Neuronal stem cell (in vitro differentiated cells): ENCODE measurements at regions not wholly inside any gene's neighbourhood (a gene's known extent, or its start where the extent isn't known, plus 50 kb on each side); places are given as distances from the start of the nearest gene placed in this dataset.

Source experiments
- DNase-seq: peaks from one replicate; pipeline ENCODE4 v3.0.0-alpha.2; 2013; ENCODE audit warnings: low spot score
- H2AFZ ChIP-seq: one replicate; pipeline ENCODE4 v1.6.1; 2013; ENCODE audit warnings: mild to moderate bottlenecking, low read length, inconsistent platforms
- H2AK5ac ChIP-seq: 2 replicates; pipeline ENCODE4 v1.6.1; 2013; ENCODE audit warnings: low read depth, mild to moderate bottlenecking, inconsistent platforms, low read length, moderate library complexity, mixed read lengths
- H2BK120ac ChIP-seq: 2 replicates; pipeline ENCODE4 v1.6.1; 2013; ENCODE audit warnings: low read depth, mild to moderate bottlenecking, inconsistent platforms, low read length, moderate library complexity, mixed read lengths
- H2BK12ac ChIP-seq: one replicate; pipeline ENCODE4 v1.6.1; 2013; ENCODE audit warnings: low read length, inconsistent platforms
- H2BK15ac ChIP-seq: 2 replicates; pipeline ENCODE4 v1.6.1; 2013; ENCODE audit warnings: mild to moderate bottlenecking, low read length, inconsistent platforms, mixed read lengths
- H2BK5ac ChIP-seq: one replicate; pipeline ENCODE4 v1.6.1; 2013; ENCODE audit warnings: inconsistent platforms, mild to moderate bottlenecking, low read length, moderate library complexity
- H3K14ac ChIP-seq: one replicate; pipeline ENCODE4 v1.6.1; 2013; ENCODE audit warnings: low read length, inconsistent platforms
- H3K18ac ChIP-seq: 2 replicates; pipeline ENCODE4 v1.6.1; 2013; ENCODE audit warnings: low read length, inconsistent platforms
- H3K23ac ChIP-seq: 2 replicates; pipeline ENCODE4 v1.6.1; 2013; ENCODE audit warnings: low read depth, mild to moderate bottlenecking, mixed read lengths, low read length, inconsistent platforms; ENCODE audit not compliant: poor library complexity
- H3K27ac ChIP-seq: replicated peaks from 3 replicates; pipeline ENCODE4 v1.5.1; 2013; ENCODE audit warnings: low read length, inconsistent platforms
- H3K27me3 ChIP-seq, 3 experiments: 2 replicates each; pipeline ENCODE4 v1.6.1; 2013; ENCODE audit warnings: low read length in 3 of 3, mild to moderate bottlenecking in 2 of 3, inconsistent platforms in 1 of 3, low read depth in 1 of 3, mixed read lengths in 1 of 3, moderate library complexity in 1 of 3; ENCODE audit not compliant: control insufficient read depth in 3 of 3, insufficient read depth in 3 of 3
- H3K36me3 ChIP-seq, 2 donors: replicated peaks in 1 of 2; 2 replicates each; pipeline ENCODE4 v1.6.1; 2013; ENCODE audit warnings: low read length in 2 of 2; ENCODE audit not compliant: control insufficient read depth in 2 of 2, insufficient read depth in 2 of 2
- H3K4ac ChIP-seq: 2 replicates; pipeline ENCODE4 v1.6.1; 2013; ENCODE audit warnings: inconsistent platforms, mild to moderate bottlenecking, low read length, moderate library complexity
- H3K4me1 ChIP-seq, 2 donors: 1 replicate in 1 of 2; 2 replicates in 1 of 2; pipeline ENCODE4 v1.6.1; 2013; ENCODE audit warnings: low read length in 2 of 2, low read depth in 1 of 2; ENCODE audit not compliant: control insufficient read depth in 2 of 2, insufficient read depth in 1 of 2
- H3K4me2 ChIP-seq: one replicate; pipeline ENCODE4 v1.6.1; 2013; ENCODE audit warnings: mild to moderate bottlenecking, low read length, inconsistent platforms; ENCODE audit not compliant: insufficient read depth, poor library complexity, severe bottlenecking
- H3K4me3 ChIP-seq, 2 donors: 2 replicates each; pipeline ENCODE4 v1.5.1; 2013; ENCODE audit warnings: low read length in 2 of 2, mild to moderate bottlenecking in 2 of 2, inconsistent platforms in 1 of 2, moderate library complexity in 1 of 2
- H3K79me1 ChIP-seq: one replicate; pipeline ENCODE4 v1.6.1; 2013; ENCODE audit warnings: low read depth, mild to moderate bottlenecking, inconsistent platforms, low read length, moderate library complexity
- H3K9ac ChIP-seq: one replicate; pipeline ENCODE4 v1.6.1; 2013; ENCODE audit warnings: mild to moderate bottlenecking, low read depth, low read length, inconsistent platforms; ENCODE audit not compliant: poor library complexity
- H3K9me3 ChIP-seq, 2 donors: replicated peaks in 1 of 2; 2 replicates each; pipeline versions ENCODE3 to v1.6.1; 2013; ENCODE audit warnings: low read length in 2 of 2, mild to moderate bottlenecking in 2 of 2, inconsistent platforms in 1 of 2, low read depth in 1 of 2, mixed read lengths in 1 of 2, moderate library complexity in 1 of 2; ENCODE audit not compliant: control insufficient read depth in 2 of 2, insufficient read depth in 1 of 2
- H4K8ac ChIP-seq: one replicate; pipeline ENCODE4 v1.6.1; 2013; ENCODE audit warnings: low read depth, mild to moderate bottlenecking, inconsistent platforms, low read length, moderate library complexity
- H4K91ac ChIP-seq: one replicate; pipeline ENCODE4 v1.6.1; 2013; ENCODE audit warnings: low read length, low read depth, mild to moderate bottlenecking, inconsistent platforms; ENCODE audit not compliant: poor library complexity
- WGBS, 2 donors: extraction: QIAGEN DNeasy Blood & Tissue Kit; methylation state at CpG; one replicate each; pipeline ENCODE4 v1.1.7; 2013; ENCODE audit warnings: missing lambda C conversion rate in 2 of 2, mixed read lengths in 1 of 2; ENCODE audit not compliant: insufficient read length in 2 of 2, insufficient replicate concordance in 1 of 2; ENCODE audit errors: extremely low coverage in 2 of 2; 5-methylcytosine and 5-hydroxymethylcytosine counted together

GRCh38 chr2:34025196-34025595 lies 426.1 kb upstream of the FAM98A start:
- Histone ChIP-seq H4K91ac (no peak overlapping the region), H3K23ac (no peak overlapping the region), H2BK120ac (no peak overlapping the region)

GRCh38 chr2:34012715-34013302 lies 413.7 kb upstream of the FAM98A start:
- H3K18ac ChIP-seq, result no peak overlapping the region
- H2BK12ac ChIP-seq, result no peak overlapping the region
- H2AK5ac ChIP-seq, result no peak overlapping the region
- no peak overlapping the region for H3K4me2 ChIP-seq
- H3K27me3 ChIP-seq, result no peaks in the 10 kb centered on the region
- H2AFZ ChIP-seq, result no peak overlapping the region
- H2BK120ac ChIP-seq, result no peak overlapping the region
- no peak overlapping the region for H3K4ac ChIP-seq
- peaks cover 0 to 2% of the 10 kb centered on the region in 2 donors for H3K4me1 ChIP-seq
- no peaks in the 10 kb centered on the region for H3K79me1 ChIP-seq
- H3K23ac ChIP-seq, result no peak overlapping the region
- H4K91ac ChIP-seq, result no peak overlapping the region
- H3K36me3 ChIP-seq, result no peaks in the 10 kb centered on the region
- no peak overlapping the region for H3K14ac ChIP-seq
- no peaks in the 10 kb centered on the region for H3K9me3 ChIP-seq
- H2BK5ac ChIP-seq, result no peak overlapping the region
- DNase-seq, result peak; percentile 68
- H3K9ac ChIP-seq, result no peak overlapping the region
- no CpG with 5 or more reads among the region's 6 CpGs for WGBS, 2 donors
- no peak overlapping the region for H4K8ac ChIP-seq
- H2BK15ac ChIP-seq, result no peak overlapping the region
- no peak overlapping the region for H3K4me3 ChIP-seq
- H3K27ac ChIP-seq, result no peak overlapping the region

More at GRCh38 chr2:34025196-34025595, 426.1 kb upstream of the FAM98A start:
- no peaks in the 10 kb centered on the region for H3K79me1 ChIP-seq
- no peaks in the 10 kb centered on the region for H3K4me1 ChIP-seq
- H3K14ac ChIP-seq, result no peak overlapping the region
- no peaks in the 10 kb centered on the region for H3K36me3 ChIP-seq
- WGBS, 2 donors, result no CpG with 5 or more reads among the region's 1 CpG
- H3K4me3 ChIP-seq, result no peak overlapping the region
- no peak overlapping the region for H3K4ac ChIP-seq
- H3K27ac ChIP-seq, result no peak overlapping the region
- H2BK5ac ChIP-seq, result no peak overlapping the region
- H2AFZ ChIP-seq, result no peak overlapping the region
- H3K9ac ChIP-seq, result no peak overlapping the region
- H3K27me3 ChIP-seq, result no peaks in the 10 kb centered on the region
- no peak overlapping the region for H3K4me2 ChIP-seq
- no peak overlapping the region for H4K8ac ChIP-seq
- H2BK15ac ChIP-seq, result no peak overlapping the region
- H2AK5ac ChIP-seq, result no peak overlapping the region
- no peak for DNase-seq
- no peak overlapping the region for H3K18ac ChIP-seq
- no peak overlapping the region for H2BK12ac ChIP-seq
- no peaks in the 10 kb centered on the region for H3K9me3 ChIP-seq

GRCh38 chr2:34011684-34012083 lies 412.6 kb upstream of the FAM98A start:
- H2BK15ac ChIP-seq, result no peak overlapping the region
- no peak overlapping the region for H3K4me2 ChIP-seq
- H2AFZ ChIP-seq, result no peak overlapping the region
- no peak overlapping the region for H3K14ac ChIP-seq
- no CpG with 5 or more reads among the region's 2 CpGs for WGBS, 2 donors
- H3K9me3 ChIP-seq, result no peaks in the 10 kb centered on the region
- no peak for DNase-seq
- H4K8ac ChIP-seq, result no peak overlapping the region
- H3K18ac ChIP-seq, result no peak overlapping the region
- no peak overlapping the region for H3K4me3 ChIP-seq
- no peak overlapping the region for H2BK5ac ChIP-seq
- H2BK12ac ChIP-seq, result no peak overlapping the region
- H3K79me1 ChIP-seq, result no peaks in the 10 kb centered on the region
- H3K27me3 ChIP-seq, result no peaks in the 10 kb centered on the region
- H3K36me3 ChIP-seq, result no peaks in the 10 kb centered on the region
- H3K27ac ChIP-seq, result no peak overlapping the region
- no peak overlapping the region for H3K4ac ChIP-seq
- H2AK5ac ChIP-seq, result no peak overlapping the region
- no peak overlapping the region for H3K9ac ChIP-seq
- H3K23ac ChIP-seq, result no peak overlapping the region
- H4K91ac ChIP-seq, result no peak overlapping the region
- no peak overlapping the region for H2BK120ac ChIP-seq
- peaks cover 0 to 2% of the 10 kb centered on the region in 2 donors for H3K4me1 ChIP-seq

DNA sequence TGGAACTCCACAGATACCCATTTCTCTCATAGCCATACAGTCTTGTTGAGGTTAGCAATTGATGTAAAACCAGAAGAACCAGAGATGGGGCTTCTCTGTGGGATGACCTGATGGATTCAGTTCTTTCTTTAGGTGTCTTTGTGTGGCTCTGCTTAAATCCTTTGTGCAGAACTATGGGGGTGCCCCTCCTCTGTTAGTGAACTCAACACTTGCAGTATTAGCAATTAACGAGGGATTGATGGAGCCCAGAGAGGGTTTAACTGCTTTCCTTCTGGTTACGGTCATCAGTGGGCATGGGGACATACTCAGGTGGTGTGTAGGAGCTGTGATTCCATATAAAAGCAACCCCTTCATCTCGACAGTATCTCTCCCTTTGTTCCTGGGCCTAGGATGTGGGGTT lies 406.8 kb upstream of the FAM98A start:
- Histone ChIP-seq H2AK5ac (no peak overlapping the region), H3K27me3 (no peaks in the 10 kb centered on the region), H3K27ac (no peak overlapping the region), H3K23ac (no peak overlapping the region), H4K91ac (no peak overlapping the region), H3K4me3 (no peak overlapping the region), H2BK15ac (no peak overlapping the region), H2BK5ac (no peak overlapping the region), H4K8ac (no peak overlapping the region), H3K36me3 (no peaks in the 10 kb centered on the region), H3K14ac (no peak overlapping the region), H3K4me2 (no peak overlapping the region), H3K4ac (no peak overlapping the region), H3K9me3 (no peaks in the 10 kb centered on the region), H3K4me1 (peaks cover 0 to 12% of the 10 kb centered on the region in 2 donors), H3K79me1 (no peaks in the 10 kb centered on the region), H3K18ac (no peak overlapping the region), H2BK120ac (no peak overlapping the region), H2AFZ (no peak overlapping the region), H2BK12ac (no peak overlapping the region), H3K9ac (no peak overlapping the region)
- no CpG with 5 or more reads among the region's 3 CpGs for WGBS, 2 donors
- DNase-seq, result no peak
